ENCODE measurements at regions not wholly inside any gene's neighbourhood (a gene's known extent, or its start where the extent isn't known, plus 50 kb on each side); places are given as distances from the start of the nearest gene placed in this dataset.
"Not testable (repeated sequence)": the region's sequence is repeated elsewhere in the genome, so short reads cannot be mapped to it uniquely, and the experiment has no call there.

DNA sequence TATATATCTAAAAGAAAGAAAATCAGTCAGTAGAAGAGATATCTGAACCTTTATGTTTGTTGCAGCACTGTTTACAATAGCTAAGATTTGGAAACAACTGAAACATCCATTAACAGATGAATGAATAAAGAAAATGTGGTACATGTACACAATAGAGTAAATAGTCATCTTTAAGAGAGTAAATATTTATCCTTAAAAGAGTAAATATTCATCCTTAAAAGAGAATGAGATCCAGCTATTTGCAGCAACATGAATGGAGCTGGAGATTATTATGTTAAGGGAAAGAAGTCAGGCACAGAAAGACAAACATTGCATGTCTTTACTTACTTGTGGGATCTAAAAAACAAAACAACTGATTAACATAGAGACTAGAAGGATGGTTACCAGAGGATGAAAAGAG is 197.0 kb upstream of the CBLB start:
- H3K4me1 ChIP-seq (ENCODE audit: control insufficient read depth in 2 of 2, insufficient read depth in 2 of 2, low read length in 2 of 2) = no peaks in the 10 kb centered on the region
- H3K4me3 ChIP-seq (ENCODE audit: low read length in 2 of 2) = no peak overlapping the region
- no peaks in the 10 kb centered on the region for H3K36me3 ChIP-seq (ENCODE audit: control insufficient read depth in 2 of 2, insufficient read depth in 2 of 2, low read length in 2 of 2)
- H3K27me3 ChIP-seq (ENCODE audit: control insufficient read depth in 2 of 2, insufficient read depth in 2 of 2, low read length in 2 of 2) = no peaks in the 10 kb centered on the region
- no peak overlapping the region for H3K9ac ChIP-seq (ENCODE audit: low read depth in 1 of 2, low read length in 2 of 2)
- no peak overlapping the region for H3K27ac ChIP-seq (ENCODE audit: low read depth in 2 of 2, low read length in 2 of 2)
- no peaks in the 10 kb centered on the region for H3K9me3 ChIP-seq (ENCODE audit: control insufficient read depth in 2 of 2, low read length in 2 of 2)

DNA sequence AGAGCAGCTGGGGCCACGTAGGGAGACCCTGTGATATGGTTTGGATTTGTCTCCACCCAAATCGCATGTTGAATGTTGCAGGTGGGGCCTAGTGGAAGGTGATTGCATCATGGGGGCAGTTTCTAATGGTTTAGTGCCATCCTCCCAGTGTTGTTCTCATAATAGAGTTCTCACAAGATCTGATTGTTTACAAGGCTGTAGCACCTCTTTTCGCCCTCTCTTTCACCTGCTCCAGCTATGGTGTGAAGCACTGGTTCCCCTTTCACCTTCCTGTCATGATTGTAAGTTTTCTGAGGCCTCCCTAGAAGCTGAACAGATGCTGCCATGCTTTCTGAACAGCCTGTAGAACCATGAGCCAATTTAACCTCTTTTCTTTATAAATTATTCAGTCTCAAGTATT is 198.9 kb upstream of the CBLB start:
- Histone ChIP-seq H3K9ac (ENCODE audit: low read depth in 1 of 2, low read length in 2 of 2) (no peak overlapping the region), H3K36me3 (ENCODE audit: control insufficient read depth in 2 of 2, insufficient read depth in 2 of 2, low read length in 2 of 2) (no peaks in the 10 kb centered on the region), H3K4me1 (ENCODE audit: control insufficient read depth in 2 of 2, insufficient read depth in 2 of 2, low read length in 2 of 2) (no peaks in the 10 kb centered on the region), H3K4me3 (ENCODE audit: low read length in 2 of 2) (no peak overlapping the region), H3K27ac (ENCODE audit: low read depth in 2 of 2, low read length in 2 of 2) (no peak overlapping the region), H3K9me3 (ENCODE audit: control insufficient read depth in 2 of 2, low read length in 2 of 2) (no peaks in the 10 kb centered on the region), H3K27me3 (ENCODE audit: control insufficient read depth in 2 of 2, insufficient read depth in 2 of 2, low read length in 2 of 2) (no peaks in the 10 kb centered on the region)

DNA sequence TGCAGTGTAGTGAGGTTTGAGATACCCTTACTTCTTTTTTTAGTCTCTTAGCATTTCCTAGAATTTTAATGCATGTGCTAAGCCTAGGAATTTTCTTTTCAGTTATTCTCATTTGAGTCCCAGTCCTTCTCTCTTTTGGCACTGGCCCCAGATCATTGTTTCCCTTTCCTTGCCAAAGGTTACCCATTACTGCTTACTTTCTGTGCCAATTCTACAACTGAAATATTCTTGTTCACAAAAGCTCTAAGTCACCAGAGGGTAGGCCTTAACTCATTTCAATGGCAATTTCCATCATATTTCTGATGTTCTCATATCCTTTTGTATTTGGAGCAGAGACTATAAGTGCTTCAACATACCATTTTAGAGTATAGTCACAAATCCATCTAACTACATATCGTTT is 199.6 kb upstream of the CBLB start:
- Histone ChIP-seq H3K36me3 (ENCODE audit: control insufficient read depth in 2 of 2, insufficient read depth in 2 of 2, low read length in 2 of 2) (no peaks in the 10 kb centered on the region), H3K27ac (ENCODE audit: low read depth in 2 of 2, low read length in 2 of 2) (no peak overlapping the region), H3K27me3 (ENCODE audit: control insufficient read depth in 2 of 2, insufficient read depth in 2 of 2, low read length in 2 of 2) (no peaks in the 10 kb centered on the region), H3K9me3 (ENCODE audit: control insufficient read depth in 2 of 2, low read length in 2 of 2) (no peaks in the 10 kb centered on the region), H3K9ac (ENCODE audit: low read depth in 1 of 2, low read length in 2 of 2) (no peak overlapping the region), H3K4me3 (ENCODE audit: low read length in 2 of 2) (no peak overlapping the region), H3K4me1 (ENCODE audit: control insufficient read depth in 2 of 2, insufficient read depth in 2 of 2, low read length in 2 of 2) (no peaks in the 10 kb centered on the region)

DNA sequence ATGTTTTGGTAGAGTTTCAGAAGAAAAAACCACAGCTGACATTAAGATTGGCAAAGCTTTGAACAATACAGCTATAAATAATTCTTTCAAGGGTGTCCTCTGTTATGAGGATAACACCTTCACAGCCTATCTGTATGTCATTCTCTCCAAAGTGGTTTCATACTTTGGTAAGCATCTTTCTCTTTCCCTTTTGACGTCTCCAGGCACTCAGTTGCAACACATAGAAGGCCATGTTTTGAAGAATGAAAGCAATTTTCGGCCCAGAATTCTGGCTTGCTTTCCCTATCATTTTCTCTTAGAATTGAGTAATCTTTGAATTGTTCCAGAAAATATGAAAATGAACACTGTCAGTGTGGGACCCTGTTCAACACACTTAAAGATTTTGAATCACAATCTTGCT is 200.0 kb upstream of the CBLB start:
- no peaks in the 10 kb centered on the region for H3K36me3 ChIP-seq (ENCODE audit: control insufficient read depth in 2 of 2, insufficient read depth in 2 of 2, low read length in 2 of 2)
- no peaks in the 10 kb centered on the region for H3K27me3 ChIP-seq (ENCODE audit: control insufficient read depth in 2 of 2, insufficient read depth in 2 of 2, low read length in 2 of 2)
- H3K9ac ChIP-seq (ENCODE audit: low read depth in 1 of 2, low read length in 2 of 2) = no peak overlapping the region
- no peaks in the 10 kb centered on the region for H3K4me1 ChIP-seq (ENCODE audit: control insufficient read depth in 2 of 2, insufficient read depth in 2 of 2, low read length in 2 of 2)
- H3K4me3 ChIP-seq (ENCODE audit: low read length in 2 of 2) = no peak overlapping the region
- H3K9me3 ChIP-seq (ENCODE audit: control insufficient read depth in 2 of 2, low read length in 2 of 2) = no peaks in the 10 kb centered on the region
- H3K27ac ChIP-seq (ENCODE audit: low read depth in 2 of 2, low read length in 2 of 2) = no peak overlapping the region

DNA sequence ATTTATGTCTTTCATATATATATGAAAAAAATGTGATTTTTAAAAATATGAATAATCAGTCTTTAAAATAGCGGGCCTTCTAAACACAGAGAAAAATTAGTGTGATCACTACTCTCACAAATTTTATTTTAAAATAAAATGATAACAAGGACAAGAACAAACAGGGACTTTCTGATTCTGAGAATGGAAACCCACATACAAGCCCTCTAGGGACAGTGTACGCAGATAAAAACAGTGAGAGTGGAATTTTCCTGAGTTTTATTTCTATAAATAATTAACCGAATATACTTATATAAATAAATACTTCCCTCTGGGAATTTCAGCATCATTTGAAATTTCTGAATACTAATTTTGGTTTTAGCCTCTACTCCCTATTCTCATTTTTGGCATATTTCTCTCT is 201.4 kb upstream of the CBLB start:
- H3K4me3 ChIP-seq (ENCODE audit: low read length in 2 of 2) = no peak overlapping the region
- no peaks in the 10 kb centered on the region for H3K9me3 ChIP-seq (ENCODE audit: control insufficient read depth in 2 of 2, low read length in 2 of 2)
- no peaks in the 10 kb centered on the region for H3K27me3 ChIP-seq (ENCODE audit: control insufficient read depth in 2 of 2, insufficient read depth in 2 of 2, low read length in 2 of 2)
- no peak overlapping the region for H3K9ac ChIP-seq (ENCODE audit: low read depth in 1 of 2, low read length in 2 of 2)
- no peak overlapping the region for H3K27ac ChIP-seq (ENCODE audit: low read depth in 2 of 2, low read length in 2 of 2)
- no peaks in the 10 kb centered on the region for H3K36me3 ChIP-seq (ENCODE audit: control insufficient read depth in 2 of 2, insufficient read depth in 2 of 2, low read length in 2 of 2)
- no peaks in the 10 kb centered on the region for H3K4me1 ChIP-seq (ENCODE audit: control insufficient read depth in 2 of 2, insufficient read depth in 2 of 2, low read length in 2 of 2)

DNA sequence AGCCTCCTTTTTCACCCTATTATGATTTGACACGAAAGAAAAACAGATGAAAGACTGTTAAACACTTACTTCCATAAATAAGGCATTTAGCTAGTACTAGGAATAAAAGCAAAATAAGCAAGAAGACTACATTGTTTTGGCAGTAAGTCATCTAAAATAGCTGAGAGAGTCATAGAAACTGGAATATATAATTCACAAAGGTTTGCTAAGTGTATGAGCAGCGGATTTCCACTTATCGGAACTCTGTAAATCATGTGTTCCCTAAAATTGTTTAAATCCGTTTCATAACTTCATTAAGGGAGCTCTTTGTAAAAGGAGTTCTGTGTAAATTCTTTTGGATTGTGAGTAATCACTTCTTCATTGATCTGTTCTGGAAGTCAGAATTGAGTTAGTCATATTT is 202.5 kb upstream of the CBLB start:
- no peaks in the 10 kb centered on the region for H3K36me3 ChIP-seq (ENCODE audit: control insufficient read depth in 2 of 2, insufficient read depth in 2 of 2, low read length in 2 of 2)
- no peaks in the 10 kb centered on the region for H3K4me1 ChIP-seq (ENCODE audit: control insufficient read depth in 2 of 2, insufficient read depth in 2 of 2, low read length in 2 of 2)
- H3K4me3 ChIP-seq (ENCODE audit: low read length in 2 of 2) = no peak overlapping the region
- H3K9ac ChIP-seq (ENCODE audit: low read depth in 1 of 2, low read length in 2 of 2) = no peak overlapping the region
- H3K27ac ChIP-seq (ENCODE audit: low read depth in 2 of 2, low read length in 2 of 2) = no peak overlapping the region
- no peaks in the 10 kb centered on the region for H3K27me3 ChIP-seq (ENCODE audit: control insufficient read depth in 2 of 2, insufficient read depth in 2 of 2, low read length in 2 of 2)
- H3K9me3 ChIP-seq (ENCODE audit: control insufficient read depth in 2 of 2, low read length in 2 of 2) = no peaks in the 10 kb centered on the region

DNA sequence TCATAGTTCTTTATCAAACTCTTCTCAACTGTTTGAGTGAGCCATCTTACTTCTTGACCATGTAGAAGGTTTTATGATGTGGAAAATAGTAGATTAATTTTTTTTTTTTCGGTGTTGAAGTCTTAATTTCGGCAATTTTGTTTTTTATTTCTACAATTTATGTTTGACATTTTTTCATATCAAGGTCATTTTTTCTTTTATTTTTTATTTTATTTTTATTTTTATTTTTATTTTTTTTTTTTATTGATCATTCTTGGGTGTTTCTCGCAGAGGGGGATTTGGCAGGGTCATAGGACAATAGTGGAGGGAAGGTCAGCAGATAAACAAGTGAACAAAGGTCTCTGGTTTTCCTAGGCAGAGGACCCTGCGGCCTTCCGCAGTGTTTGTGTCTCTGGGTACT is 203.8 kb upstream of the CBLB start:
- not testable (repeated sequence) for H3K9me3 ChIP-seq (ENCODE audit: control insufficient read depth in 2 of 2, low read length in 2 of 2); H3K27me3 ChIP-seq (ENCODE audit: control insufficient read depth in 2 of 2, insufficient read depth in 2 of 2, low read length in 2 of 2); H3K9ac ChIP-seq (ENCODE audit: low read depth in 1 of 2, low read length in 2 of 2); H3K4me3 ChIP-seq (ENCODE audit: low read length in 2 of 2); H3K36me3 ChIP-seq (ENCODE audit: control insufficient read depth in 2 of 2, insufficient read depth in 2 of 2, low read length in 2 of 2); H3K4me1 ChIP-seq (ENCODE audit: control insufficient read depth in 2 of 2, insufficient read depth in 2 of 2, low read length in 2 of 2); H3K27ac ChIP-seq (ENCODE audit: low read depth in 2 of 2, low read length in 2 of 2)

DNA sequence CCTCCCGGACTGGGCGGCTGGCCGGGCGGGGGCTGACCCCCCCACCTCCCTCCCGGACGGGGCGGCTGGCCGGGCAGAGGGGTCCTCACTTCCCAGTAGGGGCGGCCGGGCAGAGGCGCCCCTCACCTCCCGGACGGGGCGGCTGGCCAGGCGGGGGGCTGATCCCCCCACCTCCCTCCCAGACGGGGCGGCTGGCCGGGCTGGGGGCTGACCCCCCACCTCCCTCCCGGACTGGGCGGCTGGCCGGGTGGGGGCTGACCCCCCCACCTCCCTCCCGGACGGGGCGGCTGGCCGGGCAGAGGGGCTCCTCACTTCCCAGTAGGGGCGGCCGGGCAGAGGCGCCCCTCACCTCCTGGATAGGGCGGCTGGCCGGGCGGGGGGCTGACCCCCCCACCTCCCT is 205.0 kb upstream of the CBLB start:
- H3K27ac ChIP-seq (ENCODE audit: low read depth in 2 of 2, low read length in 2 of 2); H3K4me3 ChIP-seq (ENCODE audit: low read length in 2 of 2); H3K9me3 ChIP-seq (ENCODE audit: control insufficient read depth in 2 of 2, low read length in 2 of 2); H3K27me3 ChIP-seq (ENCODE audit: control insufficient read depth in 2 of 2, insufficient read depth in 2 of 2, low read length in 2 of 2); H3K4me1 ChIP-seq (ENCODE audit: control insufficient read depth in 2 of 2, insufficient read depth in 2 of 2, low read length in 2 of 2); H3K9ac ChIP-seq (ENCODE audit: low read depth in 1 of 2, low read length in 2 of 2); H3K36me3 ChIP-seq (ENCODE audit: control insufficient read depth in 2 of 2, insufficient read depth in 2 of 2, low read length in 2 of 2): not testable (repeated sequence)

DNA sequence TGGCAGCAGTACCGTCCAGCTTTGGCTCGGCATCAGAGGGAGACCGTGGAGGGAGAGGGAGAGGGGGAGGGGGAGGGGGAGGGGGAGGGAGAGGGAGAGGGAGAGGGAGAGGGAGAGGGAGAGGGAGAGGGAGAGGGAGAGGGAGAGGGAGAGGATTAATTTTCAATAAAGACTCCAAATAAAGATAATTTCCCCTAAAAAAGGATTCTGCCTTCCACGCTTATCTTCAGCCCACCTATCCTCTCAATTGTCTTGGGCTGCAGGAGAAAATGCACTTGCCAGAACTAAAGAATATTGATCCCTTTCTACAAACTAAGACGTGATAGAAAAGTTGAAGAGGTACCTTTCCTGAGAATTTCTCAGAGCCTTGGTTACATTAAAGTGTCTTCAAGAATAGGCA is 206.9 kb upstream of the CBLB start:
- not testable (repeated sequence) for H3K27me3 ChIP-seq (ENCODE audit: control insufficient read depth in 2 of 2, insufficient read depth in 2 of 2, low read length in 2 of 2); H3K9me3 ChIP-seq (ENCODE audit: control insufficient read depth in 2 of 2, low read length in 2 of 2); H3K9ac ChIP-seq (ENCODE audit: low read depth in 1 of 2, low read length in 2 of 2); H3K36me3 ChIP-seq (ENCODE audit: control insufficient read depth in 2 of 2, insufficient read depth in 2 of 2, low read length in 2 of 2); H3K27ac ChIP-seq (ENCODE audit: low read depth in 2 of 2, low read length in 2 of 2); H3K4me3 ChIP-seq (ENCODE audit: low read length in 2 of 2); H3K4me1 ChIP-seq (ENCODE audit: control insufficient read depth in 2 of 2, insufficient read depth in 2 of 2, low read length in 2 of 2)

DNA sequence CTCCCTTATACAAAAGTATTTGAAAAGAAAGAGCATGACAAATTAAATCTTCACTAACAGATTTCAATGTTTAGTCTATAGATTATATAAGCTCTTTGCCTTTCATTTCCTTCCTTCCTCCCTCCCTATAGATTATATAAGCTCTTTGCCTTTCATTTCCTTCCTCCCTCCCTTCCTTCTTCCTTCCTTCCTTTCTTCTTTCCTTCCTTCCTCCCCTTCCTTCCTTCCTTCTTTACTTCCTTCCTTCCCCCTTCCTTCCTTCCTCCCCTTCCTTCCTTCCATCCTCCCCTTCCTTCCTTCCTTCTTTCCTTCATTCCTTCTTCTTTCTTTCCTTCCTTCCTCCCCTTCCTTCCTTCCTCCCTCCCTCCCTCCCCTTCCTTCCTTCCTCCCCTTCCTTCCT is 209.8 kb upstream of the CBLB start:
- no peaks in the 10 kb centered on the region for H3K4me1 ChIP-seq (ENCODE audit: control insufficient read depth in 2 of 2, insufficient read depth in 2 of 2, low read length in 2 of 2)
- H3K9ac ChIP-seq (ENCODE audit: low read depth in 1 of 2, low read length in 2 of 2) = no peak overlapping the region
- no peaks in the 10 kb centered on the region for H3K27me3 ChIP-seq (ENCODE audit: control insufficient read depth in 2 of 2, insufficient read depth in 2 of 2, low read length in 2 of 2)
- H3K27ac ChIP-seq (ENCODE audit: low read depth in 2 of 2, low read length in 2 of 2) = no peak overlapping the region
- no peaks in the 10 kb centered on the region for H3K9me3 ChIP-seq (ENCODE audit: control insufficient read depth in 2 of 2, low read length in 2 of 2)
- no peak overlapping the region for H3K4me3 ChIP-seq (ENCODE audit: low read length in 2 of 2)
- no peaks in the 10 kb centered on the region for H3K36me3 ChIP-seq (ENCODE audit: control insufficient read depth in 2 of 2, insufficient read depth in 2 of 2, low read length in 2 of 2)

DNA sequence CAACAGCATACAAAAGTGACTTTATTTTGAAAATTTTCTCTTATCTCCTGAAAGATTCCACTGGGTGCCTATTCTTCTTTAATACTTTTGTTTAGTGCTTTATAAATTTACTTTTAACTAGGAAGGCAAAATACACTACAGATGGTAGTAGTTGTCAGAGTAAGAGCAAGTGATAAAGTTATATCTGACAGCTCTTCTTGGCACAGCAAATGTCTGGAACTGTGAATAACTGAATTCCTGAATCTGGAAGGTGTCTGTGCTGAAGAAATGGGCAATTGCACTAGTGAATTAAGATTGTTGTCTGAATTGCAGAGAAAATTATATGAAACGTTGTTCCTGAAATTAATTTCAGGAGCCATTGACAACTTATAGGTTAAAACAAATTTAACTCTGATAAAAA is 213.8 kb upstream of the CBLB start:
- Histone ChIP-seq H3K4me1 (ENCODE audit: control insufficient read depth in 2 of 2, insufficient read depth in 2 of 2, low read length in 2 of 2) (no peaks in the 10 kb centered on the region), H3K4me3 (ENCODE audit: low read length in 2 of 2) (no peak overlapping the region), H3K9me3 (ENCODE audit: control insufficient read depth in 2 of 2, low read length in 2 of 2) (no peaks in the 10 kb centered on the region), H3K9ac (ENCODE audit: low read depth in 1 of 2, low read length in 2 of 2) (no peak overlapping the region), H3K27ac (ENCODE audit: low read depth in 2 of 2, low read length in 2 of 2) (no peak overlapping the region), H3K36me3 (ENCODE audit: control insufficient read depth in 2 of 2, insufficient read depth in 2 of 2, low read length in 2 of 2) (no peaks in the 10 kb centered on the region), H3K27me3 (ENCODE audit: control insufficient read depth in 2 of 2, insufficient read depth in 2 of 2, low read length in 2 of 2) (no peaks in the 10 kb centered on the region)
